ENCODE measurements at regions not wholly inside any gene's neighbourhood (a gene's known extent, or its start where the extent isn't known, plus 50 kb on each side); places are given as distances from the start of the nearest gene placed in this dataset.
"Not testable (repeated sequence)": the region's sequence is repeated elsewhere in the genome, so short reads cannot be mapped to it uniquely, and the experiment has no call there.

GRCh38 chr5:116872486-116872885, 297.9 kb upstream of the SEMA6A start:
- H2AFZ ChIP-seq (ENCODE audit: low read depth, low read length) = no peak overlapping the region
- no peaks in the 10 kb centered on the region for H3K79me2 ChIP-seq (replicated peaks; ENCODE audit: insufficient read depth, low read length)
- H3F3A ChIP-seq (ENCODE audit: insufficient read depth, low read length, poor library complexity, severe bottlenecking) = no peaks in the 10 kb centered on the region
- H3K4me2 ChIP-seq (ENCODE audit: low read length) = no peak overlapping the region
- TF ChIP-seq RAD21 (conservative IDR thresholded peaks at IDR 0.05) (no peak), TAF1 (IDR thresholded peaks at IDR 0.05; ENCODE audit: low read depth) (no peak), MXI1 (conservative IDR thresholded peaks at IDR 0.05; ENCODE audit: poor library complexity, severe bottlenecking) (no peak)
- H4K20me1 ChIP-seq (ENCODE audit: insufficient read depth) = no peaks in the 10 kb centered on the region
- H3K36me3 ChIP-seq (ENCODE audit: insufficient read depth, low read length) = no peaks in the 10 kb centered on the region
- H3K4me3 ChIP-seq (ENCODE audit: low read length) = no peak overlapping the region
- H3K27ac ChIP-seq (ENCODE audit: low read length) = no peak overlapping the region
- no peaks in the 10 kb centered on the region for H3K27me3 ChIP-seq (ENCODE audit: insufficient read depth, low read depth, low read length)
- no peaks in the 10 kb centered on the region for H3K9me3 ChIP-seq (ENCODE audit: low read length)
- H3K9me2 ChIP-seq (ENCODE audit: insufficient read depth, low read length) = no peaks in the 10 kb centered on the region
- H3K9ac ChIP-seq (ENCODE audit: low read length) = no peak overlapping the region

GRCh38 chr5:116867825-116868224, 293.2 kb upstream of the SEMA6A start:
- not testable (repeated sequence) for H3K9me3 ChIP-seq (ENCODE audit: low read length); H3K4me2 ChIP-seq (ENCODE audit: low read length); H3K9me2 ChIP-seq (ENCODE audit: insufficient read depth, low read length); H2AFZ ChIP-seq (ENCODE audit: low read depth, low read length); H4K20me1 ChIP-seq (ENCODE audit: insufficient read depth); H3K27me3 ChIP-seq (ENCODE audit: insufficient read depth, low read depth, low read length); H3F3A ChIP-seq (ENCODE audit: insufficient read depth, low read length, poor library complexity, severe bottlenecking); H3K36me3 ChIP-seq (ENCODE audit: insufficient read depth, low read length); H3K4me3 ChIP-seq (ENCODE audit: low read length); H3K9ac ChIP-seq (ENCODE audit: low read length); H3K79me2 ChIP-seq (replicated peaks; ENCODE audit: insufficient read depth, low read length); H3K27ac ChIP-seq (ENCODE audit: low read length)

- Histone ChIP-seq H3K36me3 (ENCODE audit: insufficient read depth, low read length) (no peaks in the 10 kb centered on the region), H3K4me2 (ENCODE audit: low read length) (no peak overlapping the region), H4K20me1 (ENCODE audit: insufficient read depth) (no peaks in the 10 kb centered on the region), H3K9me3 (ENCODE audit: low read length) (no peaks in the 10 kb centered on the region), H3K4me3 (ENCODE audit: low read length) (no peak overlapping the region), H3F3A (ENCODE audit: insufficient read depth, low read length, poor library complexity, severe bottlenecking) (no peaks in the 10 kb centered on the region), H3K79me2 (replicated peaks; ENCODE audit: insufficient read depth, low read length) (no peaks in the 10 kb centered on the region), H3K9me2 (ENCODE audit: insufficient read depth, low read length) (no peaks in the 10 kb centered on the region), H2AFZ (ENCODE audit: low read depth, low read length) (no peak overlapping the region), H3K27me3 (ENCODE audit: insufficient read depth, low read depth, low read length) (no peaks in the 10 kb centered on the region), H3K27ac (ENCODE audit: low read length) (no peak overlapping the region), H3K9ac (ENCODE audit: low read length) (no peak overlapping the region)
- TF ChIP-seq POLR2AphosphoS5 (IDR thresholded peaks at IDR 0.05) (no peak), SMC3 (conservative IDR thresholded peaks at IDR 0.05; ENCODE audit: poor library complexity) (no peak), TAF1 (IDR thresholded peaks at IDR 0.05; ENCODE audit: low read depth) (no peak)
Observed at GRCh38 chr5:116865651-116866050, 291.0 kb upstream of the SEMA6A start.

GRCh38 chr5:116864838-116865190, 290.2 kb upstream of the SEMA6A start:
- H3K9ac ChIP-seq (ENCODE audit: low read length) = no peak overlapping the region
- H3K9me3 ChIP-seq (ENCODE audit: low read length) = no peaks in the 10 kb centered on the region
- no peaks in the 10 kb centered on the region for H3F3A ChIP-seq (ENCODE audit: insufficient read depth, low read length, poor library complexity, severe bottlenecking)
- H3K79me2 ChIP-seq (replicated peaks; ENCODE audit: insufficient read depth, low read length) = no peaks in the 10 kb centered on the region
- H3K36me3 ChIP-seq (ENCODE audit: insufficient read depth, low read length) = no peaks in the 10 kb centered on the region
- no peak overlapping the region for H2AFZ ChIP-seq (ENCODE audit: low read depth, low read length)
- no peak overlapping the region for H3K4me3 ChIP-seq (ENCODE audit: low read length)
- H3K9me2 ChIP-seq (ENCODE audit: insufficient read depth, low read length) = no peaks in the 10 kb centered on the region
- no peaks in the 10 kb centered on the region for H4K20me1 ChIP-seq (ENCODE audit: insufficient read depth)
- H3K4me2 ChIP-seq (ENCODE audit: low read length) = no peak overlapping the region
- H3K27me3 ChIP-seq (ENCODE audit: insufficient read depth, low read depth, low read length) = no peaks in the 10 kb centered on the region
- TF ChIP-seq CTCF (IDR thresholded peaks at IDR 0.05; ENCODE audit: poor library complexity, severe bottlenecking) (no peak), SMC3 (conservative IDR thresholded peaks at IDR 0.05; ENCODE audit: poor library complexity) (no peak), EZH2 (IDR thresholded peaks at IDR 0.05; ENCODE audit: borderline replicate concordance, insufficient read depth, low read length, poor library complexity, severe bottlenecking) (no peak), POLR2AphosphoS5 (IDR thresholded peaks at IDR 0.05) (no peak), RAD21 (conservative IDR thresholded peaks at IDR 0.05) (no peak), REST (IDR thresholded peaks at IDR 0.05; ENCODE audit: borderline replicate concordance) (no peak), MXI1 (conservative IDR thresholded peaks at IDR 0.05; ENCODE audit: poor library complexity, severe bottlenecking) (no peak), EP300 (conservative IDR thresholded peaks at IDR 0.05; ENCODE audit: poor library complexity, severe bottlenecking) (no peak), TAF1 (IDR thresholded peaks at IDR 0.05; ENCODE audit: low read depth) (no peak)
- no peak overlapping the region for H3K27ac ChIP-seq (ENCODE audit: low read length)
